HCT116 (cell line): ENCODE measurements at regions not wholly inside any gene's neighbourhood (a gene's known extent, or its start where the extent isn't known, plus 50 kb on each side); places are given as distances from the start of the nearest gene placed in this dataset.

Experiments used
- CBX3 ChIP-seq: IDR thresholded peaks from 2 replicates; pipeline ENCODE4 v1.6.1; 2012; ENCODE audit warnings: low read depth
- CTCF ChIP-seq, 3 experiments: fragments of 200-600 bp in 1 of 3; sonication (generic) in 1 of 3; IDR thresholded peaks in 2 of 3; conservative IDR thresholded peaks in 1 of 3; 2 replicates each; pipeline ENCODE4 v1.5.1; 2012 to 2017; ENCODE audit warnings: low read depth in 2 of 3, low read length in 2 of 3, antibody characterized with exemption in 1 of 3, borderline replicate concordance in 1 of 3, control low read depth in 1 of 3, mild to moderate bottlenecking in 1 of 3, mixed read lengths in 1 of 3, mixed run types in 1 of 3, moderate library complexity in 1 of 3; ENCODE audit not compliant: insufficient read depth in 1 of 3
- EGR1 ChIP-seq: IDR thresholded peaks from 2 replicates; pipeline ENCODE4 v1.6.1; 2012; ENCODE audit warnings: low read depth
- MAX ChIP-seq: IDR thresholded peaks from 2 replicates; pipeline ENCODE4 v1.6.1; 2012
- POLR2A ChIP-seq: IDR thresholded peaks from 2 replicates; pipeline ENCODE4 v1.7.0; 2011; ENCODE audit warnings: borderline replicate concordance; ENCODE audit not compliant: insufficient read depth, insufficient read length; ENCODE audit errors: extremely low read depth
- REST ChIP-seq: IDR thresholded peaks from 2 replicates; pipeline ENCODE4 v1.6.1; 2012; ENCODE audit warnings: low read depth

GRCh38 chr2:100704156-100704555 lies 115.8 kb upstream of the NPAS2 start:
- TF ChIP-seq MAX (no peak), CTCF (IDR thresholded peaks at IDR 0.05 in 2 of 3, conservative IDR thresholded peaks at IDR 0.05 in 1 of 3; ENCODE audit: borderline replicate concordance in 1 of 3, insufficient read depth in 1 of 3, low read depth in 2 of 3, low read length in 2 of 3) (no peak), CBX3 (no peak), REST (no peak), POLR2A (no peak), EGR1 (no peak)
